Aorta (tissue), 5 donors: ENCODE measurements at regions not wholly inside any gene's neighbourhood (a gene's known extent, or its start where the extent isn't known, plus 50 kb on each side); places are given as distances from the start of the nearest gene placed in this dataset.
"Not testable (repeated sequence)": the region's sequence is repeated elsewhere in the genome, so short reads cannot be mapped to it uniquely, and the experiment has no call there.

Experiments used
- ATAC-seq: fragments of 200-7000 bp; cut with Tn5 transposase; one replicate; pipeline ENCODE4 v1.9.1; 2022; ENCODE audit warnings: moderate library complexity; ENCODE audit not compliant: low FRiP score
- DNase-seq, 2 donors: peaks; one replicate each; pipeline ENCODE4 v3.0.0-alpha.2; 2020
- H3K27ac ChIP-seq, 2 donors: one replicate each; pipeline ENCODE4 v1.5.1; 2013; ENCODE audit warnings: low read length in 2 of 2, mild to moderate bottlenecking in 2 of 2, moderate library complexity in 2 of 2, control low read depth in 1 of 2, inconsistent platforms in 1 of 2, low read depth in 1 of 2
- H3K27me3 ChIP-seq, 2 donors: one replicate each; pipeline ENCODE4 v1.6.1; 2013; ENCODE audit warnings: control low read depth in 1 of 2, low read length in 1 of 2, mild to moderate bottlenecking in 1 of 2, moderate library complexity in 1 of 2; ENCODE audit not compliant: insufficient read depth in 2 of 2, control insufficient read depth in 1 of 2
- H3K36me3 ChIP-seq, 2 donors: one replicate each; pipeline ENCODE4 v1.6.1; 2013; ENCODE audit warnings: control low read depth in 1 of 2, low read length in 1 of 2, mild to moderate bottlenecking in 1 of 2; ENCODE audit not compliant: insufficient read depth in 2 of 2, control insufficient read depth in 1 of 2
- H3K4me1 ChIP-seq, 2 donors: one replicate each; pipeline ENCODE4 v1.6.1; 2013; ENCODE audit warnings: low read length in 2 of 2, control low read depth in 1 of 2, mild to moderate bottlenecking in 1 of 2, moderate library complexity in 1 of 2; ENCODE audit not compliant: insufficient read depth in 2 of 2, control insufficient read depth in 1 of 2
- H3K4me3 ChIP-seq, 2 donors: one replicate each; pipeline ENCODE4 v1.5.1; 2013; ENCODE audit warnings: low read length in 2 of 2, control low read depth in 1 of 2, mild to moderate bottlenecking in 1 of 2
- H3K9me3 ChIP-seq: one replicate; pipeline ENCODE4 v1.6.1; 2013; ENCODE audit warnings: mild to moderate bottlenecking, low read length; ENCODE audit not compliant: control insufficient read depth
- WGBS, 2 donors: extraction: QIAGEN DNeasy Blood & Tissue Kit; methylation state at CpG; one replicate each; pipeline ENCODE4 v1.1.7; 2013; 5-methylcytosine and 5-hydroxymethylcytosine counted together
- intact Hi-C, 2 donors: fragments of 100-400 bp; cut with DNase I; formaldehyde crosslinking; loops; one replicate each; pipeline versions ENCODE4 v1.14.2 to v1.15.0; 2022
- donor health status: healthy with polysubstance abuse.
- donor health status: Bipolar disorder and iron deficiency.
- donor health status: DM: no; HTN: no; CAD: no.
- donor health status: DM: no; HTN: no; CAD: no.
- donor health status: DM: yes; HTN: yes; CAD: no.

DNA sequence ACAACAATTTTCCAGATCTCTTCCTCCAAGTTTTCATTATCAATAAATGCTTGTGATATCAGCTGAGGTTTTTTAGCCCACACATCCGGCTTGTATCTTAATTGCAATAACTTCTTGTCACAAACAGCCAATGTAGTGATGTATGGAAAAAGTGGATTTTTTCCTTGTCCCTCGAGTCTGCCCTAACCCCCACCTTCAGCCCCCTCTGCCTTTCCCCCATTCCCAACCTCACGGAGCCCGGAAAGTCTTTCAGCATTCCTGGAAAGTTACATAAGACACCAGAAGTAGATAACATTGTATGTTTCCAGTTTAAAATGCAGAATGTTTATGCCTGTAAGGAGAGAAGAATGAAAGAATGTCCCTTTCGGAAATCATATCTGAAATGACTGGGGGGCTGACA lies 179.2 kb upstream of the PHACTR1 start:
- Histone ChIP-seq H3K4me3 (no peak overlapping the region), H3K36me3 (no peaks in the 10 kb centered on the region), H3K9me3 (no peaks in the 10 kb centered on the region), H3K27ac (no peak overlapping the region), H3K27me3 (no peaks in the 10 kb centered on the region), H3K4me1 (no peaks in the 10 kb centered on the region)
- intact Hi-C loops: no loop called here
- DNase-seq: no peak
- 5 to 7% methylated on average over 5 of the region's 5 CpGs for WGBS, 2 donors
- no peak for ATAC-seq

DNA sequence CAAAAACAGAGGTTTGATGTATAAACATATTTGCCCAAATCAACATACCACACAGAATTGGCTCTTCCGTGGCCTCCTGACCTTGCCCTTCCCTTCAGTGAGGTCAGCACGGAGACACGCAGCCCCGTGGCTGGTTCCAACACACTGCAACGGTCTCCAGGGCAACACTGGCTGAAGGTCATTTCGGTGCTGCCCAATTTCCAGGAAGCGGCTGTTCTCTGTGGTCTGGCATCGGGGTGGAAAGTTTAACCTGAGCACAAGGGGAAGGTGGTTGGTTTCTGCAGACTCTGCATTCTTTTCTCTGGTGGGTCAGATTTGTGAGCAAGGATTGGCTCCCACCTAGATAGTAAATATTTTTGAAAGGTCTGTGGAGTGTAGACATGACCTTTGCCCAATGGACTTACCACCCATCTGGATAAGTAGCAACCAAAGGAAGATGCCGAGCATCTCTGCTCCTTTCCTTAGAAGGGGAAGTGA lies 177.6 kb upstream of the PHACTR1 start:
- H3K9me3 ChIP-seq: no peaks in the 10 kb centered on the region
- no peaks in the 10 kb centered on the region for H3K27me3 ChIP-seq
- H3K27ac ChIP-seq: no peak overlapping the region
- intact Hi-C loops: no loop called here
- no peaks in the 10 kb centered on the region for H3K4me1 ChIP-seq
- H3K36me3 ChIP-seq: no peaks in the 10 kb centered on the region
- ATAC-seq: peak; percentile 76
- H3K4me3 ChIP-seq: no peak overlapping the region
- WGBS, 2 donors: 66 to 73% methylated on average over 9 of the region's 9 CpGs
- peak; percentile 61 to 82 for DNase-seq

DNA sequence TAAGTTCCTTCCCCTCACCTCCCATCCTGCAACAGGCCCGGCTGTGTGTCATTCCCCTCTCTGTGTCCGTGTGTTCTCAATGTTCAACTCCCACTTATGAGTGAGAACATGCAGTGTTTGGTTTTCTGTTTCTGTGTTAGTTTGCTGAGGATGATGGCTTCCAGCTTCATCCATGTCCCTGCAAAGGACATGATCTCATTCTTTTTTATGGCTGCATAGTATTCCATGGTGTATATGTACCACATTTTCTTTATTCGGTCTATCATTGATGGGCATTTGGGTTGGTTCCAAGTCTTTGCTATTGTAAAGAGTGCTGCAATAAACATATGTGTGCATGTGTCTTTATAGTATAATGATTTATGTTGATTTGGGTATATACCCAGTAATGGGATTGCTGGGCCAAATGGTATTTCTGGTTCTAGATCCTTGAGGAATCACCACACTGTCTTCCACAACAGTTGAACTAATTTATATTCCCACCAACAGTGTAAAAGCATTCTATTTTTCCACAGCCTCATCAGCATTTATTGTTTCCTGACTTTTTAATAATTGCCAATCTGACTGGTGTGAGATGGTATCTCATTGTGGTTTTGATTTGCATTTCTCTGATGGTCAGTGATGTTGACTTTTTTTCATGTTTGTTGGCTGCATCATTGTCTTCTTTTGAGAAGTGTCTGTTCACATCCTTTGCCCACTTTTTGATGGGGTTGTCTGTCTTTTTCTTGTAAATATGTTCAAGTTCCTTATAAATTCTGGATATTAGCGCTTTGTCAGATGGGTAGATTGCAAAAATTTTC lies 174.1 kb upstream of the PHACTR1 start:
- not testable (repeated sequence) for H3K9me3 ChIP-seq, ATAC-seq, H3K4me3 ChIP-seq, H3K4me1 ChIP-seq, DNase-seq, H3K36me3 ChIP-seq, H3K27ac ChIP-seq, H3K27me3 ChIP-seq
- 97 to 98% methylated on average over 4 of the region's 4 CpGs for WGBS, 2 donors
- intact Hi-C loops: loop anchor here in 1 of 2 donors (5.0 kb wide), 1 partner anchor 55 kb away; no protein-coding TSS in a partner anchor

DNA sequence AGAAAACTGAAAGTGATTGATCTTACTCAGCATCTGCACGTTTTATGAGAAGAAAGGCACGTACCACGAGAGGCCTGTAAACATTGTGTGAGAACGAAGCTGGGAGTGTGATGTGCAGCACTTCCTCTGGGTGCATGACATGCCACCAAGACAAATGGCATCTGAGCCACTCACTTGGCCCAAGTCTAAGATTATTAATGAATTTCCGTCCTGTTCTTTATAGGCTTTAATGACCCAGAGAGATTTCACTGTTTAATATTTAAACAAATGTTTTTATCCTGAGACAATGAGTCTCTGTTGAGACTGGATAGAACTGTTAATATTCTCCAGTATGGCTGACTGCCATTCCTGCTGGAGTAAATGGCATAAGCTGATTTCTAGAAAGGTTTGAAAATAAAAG lies 172.6 kb upstream of the PHACTR1 start:
- DNase-seq: no peak
- WGBS, 2 donors: 9 to 11% methylated on average over 5 of the region's 5 CpGs

GRCh38 chr6:12544821-12545565 lies 171.6 kb upstream of the PHACTR1 start:
- DNase-seq (no peak), ATAC-seq (no peak)
- H3K4me1 ChIP-seq: peaks cover 1 to 6% of the 10 kb centered on the region in 2 donors
- no peaks in the 10 kb centered on the region for H3K27me3 ChIP-seq
- no peaks in the 10 kb centered on the region for H3K36me3 ChIP-seq
- no peaks in the 10 kb centered on the region for H3K9me3 ChIP-seq
- intact Hi-C loops: loop anchor here (5.0 kb wide), 2 partner anchors 58 to 253 kb away; partner anchors contain the start of gene EDN1 (in 1 of the 2)
- 76 to 83% methylated on average over 3 of the region's 3 CpGs for WGBS, 2 donors
- no peak overlapping the region for H3K27ac ChIP-seq
- no peak overlapping the region for H3K4me3 ChIP-seq

More for the DNA sequence above, 172.6 kb upstream of the PHACTR1 start:
- intact Hi-C loops: loop anchor here in 1 of 2 donors (5.0 kb wide), 1 partner anchor 57 kb away; no protein-coding TSS in a partner anchor
- H3K27ac ChIP-seq: no peak overlapping the region
- H3K36me3 ChIP-seq: no peaks in the 10 kb centered on the region
- peaks cover 1 to 6% of the 10 kb centered on the region in 2 donors for H3K4me1 ChIP-seq
- ATAC-seq: no peak
- H3K9me3 ChIP-seq: no peaks in the 10 kb centered on the region
- H3K4me3 ChIP-seq: no peak overlapping the region
- H3K27me3 ChIP-seq: no peaks in the 10 kb centered on the region

DNA sequence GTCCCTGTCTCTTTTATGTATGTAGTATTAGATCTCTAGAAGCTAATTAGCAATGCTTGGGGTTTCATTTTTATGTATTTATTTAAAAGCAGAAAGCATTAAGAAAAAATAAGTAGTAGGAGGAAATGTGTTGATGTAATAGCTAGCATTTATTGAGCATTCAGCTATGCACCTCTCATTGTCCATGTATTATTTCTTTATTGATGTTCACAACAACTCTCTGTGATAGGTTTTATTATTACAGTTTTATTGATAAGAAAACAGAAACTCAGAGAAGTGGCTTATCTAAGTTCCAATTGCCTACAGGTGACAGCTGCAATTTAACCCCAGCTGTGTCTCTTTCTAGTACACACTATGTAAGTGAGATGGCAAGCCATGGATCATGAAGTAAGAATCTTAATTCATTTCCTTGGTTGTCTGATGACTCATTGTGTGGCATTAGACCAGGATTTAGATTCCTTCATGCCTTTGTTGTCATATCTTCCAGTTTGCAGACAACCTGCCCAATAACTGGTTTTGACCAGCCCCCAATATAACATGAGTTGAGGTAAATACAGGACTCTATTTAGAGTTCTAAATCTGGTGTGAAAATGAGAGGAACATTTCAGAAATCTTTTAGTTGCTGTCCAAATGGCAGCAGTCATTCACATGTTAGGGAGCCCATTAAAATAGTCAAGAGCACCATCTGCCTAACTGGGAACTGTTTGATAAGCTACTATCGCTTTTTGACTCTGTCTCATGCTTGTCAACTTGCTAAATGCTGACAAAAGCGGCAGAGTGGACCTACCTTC lies 170.8 kb upstream of the PHACTR1 start:
- Histone ChIP-seq H3K4me3 (no peak overlapping the region), H3K4me1 (peaks cover 1 to 6% of the 10 kb centered on the region in 2 donors), H3K27ac (peak overlapping the region in 1 of 2 donors; percentile 73), H3K36me3 (no peaks in the 10 kb centered on the region), H3K9me3 (no peaks in the 10 kb centered on the region), H3K27me3 (no peaks in the 10 kb centered on the region)
- 1 to 4% methylated on average over 2 of the region's 2 CpGs for WGBS, 2 donors
- intact Hi-C loops: loop anchor here in 1 of 2 donors (5.0 kb wide), 1 partner anchor 254 kb away; the partner anchor contains the start of gene EDN1
- ATAC-seq (no peak), DNase-seq (no peak)

- Histone ChIP-seq H3K9me3 (no peaks in the 10 kb centered on the region), H3K27me3 (no peaks in the 10 kb centered on the region), H3K4me1 (peaks cover 1 to 6% of the 10 kb centered on the region in 2 donors), H3K4me3 (no peak overlapping the region), H3K36me3 (no peaks in the 10 kb centered on the region), H3K27ac (peak overlapping the region in 1 of 2 donors; percentile 73)
- 26% methylated on average over 4 of the region's 4 CpGs for WGBS, 2 donors
- no peak for DNase-seq
- intact Hi-C loops: loop anchor here in 1 of 2 donors (5.0 kb wide), 1 partner anchor 254 kb away; the partner anchor contains the start of gene EDN1
- peak; percentile 44 for ATAC-seq
Observed at GRCh38 chr6:12546410-12547002, 170.1 kb upstream of the PHACTR1 start.

- intact Hi-C loops: loop anchor here in 1 of 2 donors (5.0 kb wide), 1 partner anchor 256 kb away; the partner anchor contains the start of gene EDN1
- 4 to 11% methylated on average over 2 of the region's 2 CpGs for WGBS, 2 donors
- H3K27ac ChIP-seq: peak overlapping the region; percentile 27 to 28
- H3K9me3 ChIP-seq: no peaks in the 10 kb centered on the region
- H3K4me1 ChIP-seq: peaks cover 1 to 6% of the 10 kb centered on the region in 2 donors
- DNase-seq (no peak), ATAC-seq (peak; percentile 80)
- H3K36me3 ChIP-seq: no peaks in the 10 kb centered on the region
- no peaks in the 10 kb centered on the region for H3K27me3 ChIP-seq
- no peak overlapping the region for H3K4me3 ChIP-seq
Observed at GRCh38 chr6:12548526-12548925, 168.0 kb upstream of the PHACTR1 start.
